MCF 10A (cell line): ENCODE measurements at regions not wholly inside any gene's neighbourhood (a gene's known extent, or its start where the extent isn't known, plus 50 kb on each side); places are given as distances from the start of the nearest gene placed in this dataset.
A peak's percentile ranks its signal among the peaks of the same experiment; 100 is the strongest.

Source experiments
- BruUV-seq: library from RNA; stranded (reverse); fragments of 400-500 nt; replicated peaks from 2 replicates; lab custom pipeline; 2021; lab: Mats Ljungman, UMichigan
- CTCF ChIA-PET: fragments of 300-600 bp; sonication (Branson Sonifier 250); formaldehyde crosslinking; extraction: SDS; loops from one replicate; lab custom pipeline; 2021; ENCODE audit warnings: antibody characterized with exemption, inconsistent platforms; lab: Yijun Ruan, JAX
- POLR2A ChIA-PET: fragments of 300-600, 350-650 bp; sonication (Branson Sonifier 250); formaldehyde crosslinking; extraction: SDS; loops from one replicate; lab custom pipeline; 2020; ENCODE audit warnings: antibody characterized with exemption, inconsistent platforms; lab: Yijun Ruan, JAX
- DNase-seq: peaks from one replicate; pipeline ENCODE4 v3.0.0-alpha.2; 2018; ENCODE audit not compliant: unreplicated experiment
- H3K27ac Mint-ChIP-seq: one replicate; pipeline ENCODE4 v1.8.0; 2022; ENCODE audit warnings: mild to moderate bottlenecking, low read depth, mixed read lengths; ENCODE audit not compliant: unreplicated experiment
- H3K27me3 Mint-ChIP-seq: one replicate; pipeline ENCODE4 v1.8.0; 2022; ENCODE audit warnings: mixed read lengths; ENCODE audit not compliant: insufficient read depth, unreplicated experiment
- H3K36me3 Mint-ChIP-seq: one replicate; pipeline ENCODE4 v1.8.0; 2022; ENCODE audit warnings: mild to moderate bottlenecking, moderate library complexity, mixed read lengths; ENCODE audit not compliant: insufficient read depth, unreplicated experiment
- H3K4me1 Mint-ChIP-seq: one replicate; pipeline ENCODE4 v1.8.0; 2022; ENCODE audit warnings: mixed read lengths; ENCODE audit not compliant: insufficient read depth, unreplicated experiment
- H3K4me3 Mint-ChIP-seq: one replicate; pipeline ENCODE4 v1.8.0; 2022; ENCODE audit warnings: mild to moderate bottlenecking, moderate library complexity, mixed read lengths; ENCODE audit not compliant: unreplicated experiment
- H3K9me3 Mint-ChIP-seq: one replicate; pipeline ENCODE4 v1.8.0; 2022; ENCODE audit warnings: mixed read lengths; ENCODE audit not compliant: unreplicated experiment
- CTCF ChIP-seq: fragments of 200-600 bp; IDR thresholded peaks from one replicate; pipeline ENCODE4 v1.8.0; 2022; ENCODE audit warnings: antibody characterized with exemption, mild to moderate bottlenecking; ENCODE audit not compliant: unreplicated experiment
- intact Hi-C: fragments of 100-400 bp; cut with micrococcal nuclease; formaldehyde crosslinking; loops from 2 replicates; pipeline ENCODE4 v1.14.1; 2022

GRCh38 chr20:11712639-11713160, 205.0 kb upstream of the BTBD3 start:
- no peak for DNase-seq
- Mint-ChIP-seq H3K27me3 (no peaks in the 10 kb centered on the region), H3K9me3 (no peaks in the 10 kb centered on the region), H3K27ac (no peak overlapping the region), H3K4me3 (no peak overlapping the region), H3K36me3 (no peaks in the 10 kb centered on the region), H3K4me1 (no peaks in the 10 kb centered on the region)
- no TSS peak for BruUV-seq
- POLR2A ChIA-PET = no interaction called here
- TF ChIP-seq CTCF = no peak
- CTCF ChIA-PET = no interaction called here
- intact Hi-C loops = no loop called here

GRCh38 chr20:11714886-11715285, 202.8 kb upstream of the BTBD3 start:
- DNase-seq = no peak
- no peaks in the 10 kb centered on the region for H3K4me1 Mint-ChIP-seq
- TF ChIP-seq CTCF = no peak
- ChIA-PET CTCF (interaction anchor here (0.6 to 0.8 kb wide), 3 partner anchors 231 to 522 kb away, joined by 3 to 4 read pairs (median 3); no protein-coding TSS in a partner anchor), POLR2A (no interaction called here)
- no peak overlapping the region for H3K27ac Mint-ChIP-seq
- no peak overlapping the region for H3K4me3 Mint-ChIP-seq
- H3K36me3 Mint-ChIP-seq = no peaks in the 10 kb centered on the region
- no peaks in the 10 kb centered on the region for H3K9me3 Mint-ChIP-seq
- no peaks in the 10 kb centered on the region for H3K27me3 Mint-ChIP-seq
- intact Hi-C loops = no loop called here
- BruUV-seq = no TSS peak

DNA sequence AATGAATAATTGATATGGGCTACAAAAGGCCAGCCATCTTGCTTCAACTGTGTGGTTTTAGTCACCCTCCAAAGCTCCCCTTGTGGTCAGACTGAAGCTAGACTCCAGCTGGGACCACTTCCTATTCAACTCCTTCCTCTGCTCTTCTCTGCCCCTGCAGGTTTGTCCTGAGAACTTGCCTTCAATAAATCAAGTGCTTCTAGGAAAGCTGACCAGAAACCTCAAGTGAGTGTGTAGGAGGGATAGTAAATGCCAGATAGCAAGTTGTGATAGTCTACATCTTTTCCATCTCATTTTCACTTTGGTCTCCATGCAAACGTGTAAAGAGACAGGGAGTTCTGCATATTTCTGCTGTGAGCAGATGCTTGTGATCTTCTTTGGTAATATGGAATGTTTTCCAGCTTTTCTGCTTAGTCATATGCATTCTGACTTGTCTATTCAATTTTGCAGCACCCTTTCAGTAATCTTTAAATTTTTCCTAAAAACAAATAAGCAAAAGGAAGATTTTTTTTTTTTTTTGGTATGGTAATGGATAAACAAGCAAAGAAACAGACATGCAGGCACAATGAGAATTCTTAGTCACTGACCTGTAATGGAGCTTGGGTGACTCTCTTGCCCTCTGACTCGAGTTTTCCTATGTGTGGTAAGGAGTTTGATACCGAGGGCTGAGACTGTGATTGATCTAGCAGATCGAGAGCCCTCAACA, 201.3 kb upstream of the BTBD3 start:
- CTCF ChIA-PET = interaction anchor here (0.6 to 1.5 kb wide), 15 partner anchors 10 to 1231 kb away, joined by 3 to 7 read pairs (median 4); no protein-coding TSS in a partner anchor
- H3K27ac Mint-ChIP-seq = no peak overlapping the region
- no TSS peak for BruUV-seq
- no peaks in the 10 kb centered on the region for H3K4me1 Mint-ChIP-seq
- POLR2A ChIA-PET = interaction anchor here (0.7 kb wide), 2 partner anchors 26 to 119 kb away, joined by 3 to 4 read pairs; no protein-coding TSS in a partner anchor
- H3K4me3 Mint-ChIP-seq = no peak overlapping the region
- no peaks in the 10 kb centered on the region for H3K27me3 Mint-ChIP-seq
- DNase-seq = peak; percentile 57
- no peak for TF ChIP-seq CTCF
- no peaks in the 10 kb centered on the region for H3K9me3 Mint-ChIP-seq
- intact Hi-C loops = no loop called here
- H3K36me3 Mint-ChIP-seq = no peaks in the 10 kb centered on the region

DNA sequence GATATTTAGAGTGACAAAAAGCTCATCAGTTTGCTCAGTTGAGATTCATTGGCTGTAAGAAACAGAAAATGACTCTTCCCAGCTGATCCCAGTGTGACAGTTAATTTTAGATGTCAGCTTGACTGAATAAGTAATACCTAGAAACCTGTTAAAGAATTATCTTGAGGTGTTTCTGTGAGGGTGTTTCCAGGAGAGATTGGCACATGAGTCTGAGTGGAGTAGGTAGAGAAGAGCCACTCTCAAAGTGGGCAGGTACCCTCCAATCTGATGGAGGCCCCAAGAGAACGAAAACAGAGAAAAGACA, 200.8 kb upstream of the BTBD3 start:
- no peak overlapping the region for H3K4me3 Mint-ChIP-seq
- POLR2A ChIA-PET = no interaction called here
- intact Hi-C loops = no loop called here

More for the DNA sequence above, 200.8 kb upstream of the BTBD3 start:
- no peak for TF ChIP-seq CTCF
- no peaks in the 10 kb centered on the region for H3K9me3 Mint-ChIP-seq
- CTCF ChIA-PET = interaction anchor here (0.6 to 1.5 kb wide), 11 partner anchors 13 to 1231 kb away, joined by 3 to 7 read pairs (median 4); no protein-coding TSS in a partner anchor
- H3K27ac Mint-ChIP-seq = no peak overlapping the region
- no peaks in the 10 kb centered on the region for H3K36me3 Mint-ChIP-seq
- H3K27me3 Mint-ChIP-seq = no peaks in the 10 kb centered on the region
- no peaks in the 10 kb centered on the region for H3K4me1 Mint-ChIP-seq
- BruUV-seq = no TSS peak
- DNase-seq = no peak
